Astrocyte (in vitro differentiated cells and primary cell): ENCODE measurements at regions not wholly inside any gene's neighbourhood (a gene's known extent, or its start where the extent isn't known, plus 50 kb on each side); places are given as distances from the start of the nearest gene placed in this dataset.

Source experiments
- DNase-seq: peaks from one replicate; pipeline ENCODE4 v3.0.0-alpha.2; 2010; ENCODE audit warnings: low read depth
- FAIRE-seq: peaks from 2 replicates; lab custom pipeline; 2011; peaks lifted over from hg19 to GRCh38; lab: Jason Lieb, UNC
- H2AFZ ChIP-seq: 2 replicates; pipeline ENCODE4 v1.6.0; 2012; ENCODE audit warnings: low read depth, low read length, inconsistent platforms
- H3K27ac ChIP-seq: 2 replicates; pipeline ENCODE4 v1.5.1; 2011; ENCODE audit warnings: low read depth, low read length, inconsistent platforms
- H3K27me3 ChIP-seq: 2 replicates; pipeline ENCODE4 v1.6.0; 2011; ENCODE audit warnings: low read length, inconsistent platforms; ENCODE audit not compliant: insufficient read depth
- H3K36me3 ChIP-seq: 2 replicates; pipeline ENCODE4 v1.5.1; 2011; ENCODE audit warnings: low read length, inconsistent platforms; ENCODE audit not compliant: insufficient read depth
- H3K4me1 ChIP-seq: 2 replicates; pipeline ENCODE4 v1.5.1; 2011; ENCODE audit warnings: low read length, inconsistent platforms; ENCODE audit not compliant: insufficient read depth
- H3K4me2 ChIP-seq: 2 replicates; pipeline ENCODE4 v1.6.0; 2012; ENCODE audit warnings: low read length, inconsistent platforms
- H3K4me3 ChIP-seq: 2 replicates; pipeline ENCODE4 v1.5.1; 2011; ENCODE audit warnings: low read depth, mild to moderate bottlenecking, low read length, inconsistent platforms; ENCODE audit not compliant: insufficient read depth
- H3K79me2 ChIP-seq: 2 replicates; pipeline ENCODE4 v1.6.0; 2012; ENCODE audit warnings: mild to moderate bottlenecking, low read length, inconsistent platforms; ENCODE audit not compliant: insufficient read depth
- H3K9ac ChIP-seq: 2 replicates; pipeline ENCODE4 v1.6.0; 2012; ENCODE audit warnings: mild to moderate bottlenecking, low read length, inconsistent platforms
- H3K9me3 ChIP-seq: 2 replicates; pipeline ENCODE4 v1.5.1; 2012; ENCODE audit warnings: low read depth, mild to moderate bottlenecking, low read length, inconsistent platforms; ENCODE audit not compliant: insufficient read depth
- H4K20me1 ChIP-seq: 2 replicates; pipeline ENCODE4 v1.6.0; 2012; ENCODE audit warnings: low read length, inconsistent platforms; ENCODE audit not compliant: insufficient read depth
- H3K27ac Mint-ChIP-seq: one replicate; pipeline ENCODE4 v1.8.0; 2021; ENCODE audit warnings: mild to moderate bottlenecking, mixed read lengths; ENCODE audit not compliant: unreplicated experiment
- H3K27me3 Mint-ChIP-seq: one replicate; pipeline ENCODE4 v1.8.0; 2021; ENCODE audit warnings: low read depth, mixed read lengths; ENCODE audit not compliant: unreplicated experiment
- H3K36me3 Mint-ChIP-seq: one replicate; pipeline ENCODE4 v1.8.0; 2021; ENCODE audit warnings: low read depth, mixed read lengths; ENCODE audit not compliant: unreplicated experiment
- H3K4me1 Mint-ChIP-seq: one replicate; pipeline ENCODE4 v1.8.0; 2021; ENCODE audit warnings: low read depth, mixed read lengths; ENCODE audit not compliant: unreplicated experiment
- H3K4me3 Mint-ChIP-seq: one replicate; pipeline ENCODE4 v1.8.0; 2021; ENCODE audit warnings: mild to moderate bottlenecking, moderate library complexity, mixed read lengths; ENCODE audit not compliant: unreplicated experiment
- H3K9me3 Mint-ChIP-seq: one replicate; pipeline ENCODE4 v1.8.0; 2021; ENCODE audit warnings: mild to moderate bottlenecking, mixed read lengths; ENCODE audit not compliant: unreplicated experiment
- CTCF ChIP-seq: IDR thresholded peaks from 2 replicates; pipeline ENCODE4 v1.5.1; 2011; ENCODE audit warnings: low read depth, mild to moderate bottlenecking, inconsistent platforms, low read length, moderate library complexity; ENCODE audit not compliant: insufficient read depth
- EZH2 ChIP-seq: IDR thresholded peaks from 2 replicates; pipeline ENCODE4 v1.6.1; 2012; ENCODE audit warnings: mild to moderate bottlenecking, low read length, inconsistent platforms; ENCODE audit not compliant: insufficient read depth

- H3K36me3 Mint-ChIP-seq, result peaks cover 3% of the 10 kb centered on the region
- FAIRE-seq (no peak), DNase-seq (no peak)
- Histone ChIP-seq H2AFZ (no peak overlapping the region), H3K27ac (no peak overlapping the region), H3K79me2 (no peaks in the 10 kb centered on the region), H3K27me3 (no peaks in the 10 kb centered on the region), H3K9me3 (peaks cover 3% of the 10 kb centered on the region), H3K4me1 (peaks cover 7% of the 10 kb centered on the region), H4K20me1 (no peaks in the 10 kb centered on the region), H3K4me2 (no peak overlapping the region), H3K36me3 (no peaks in the 10 kb centered on the region), H3K9ac (no peak overlapping the region), H3K4me3 (no peak overlapping the region)
- TF ChIP-seq EZH2, result no peak
- TF ChIP-seq CTCF, result no peak
- peaks cover 4% of the 10 kb centered on the region for H3K4me1 Mint-ChIP-seq
- no peak overlapping the region for H3K4me3 Mint-ChIP-seq
- H3K9me3 Mint-ChIP-seq, result peaks cover 8% of the 10 kb centered on the region
- no peak overlapping the region for H3K27ac Mint-ChIP-seq
- peaks cover 2% of the 10 kb centered on the region for H3K27me3 Mint-ChIP-seq
Observed at GRCh38 chr9:115191667-115192066, 73.7 kb upstream of the TNC start.

- Histone ChIP-seq H3K27me3 (no peaks in the 10 kb centered on the region), H4K20me1 (no peaks in the 10 kb centered on the region), H3K79me2 (no peaks in the 10 kb centered on the region), H2AFZ (no peak overlapping the region), H3K4me3 (no peak overlapping the region), H3K4me1 (peaks cover 7% of the 10 kb centered on the region), H3K9ac (no peak overlapping the region), H3K27ac (no peak overlapping the region), H3K9me3 (peaks cover 3% of the 10 kb centered on the region), H3K4me2 (no peak overlapping the region), H3K36me3 (no peaks in the 10 kb centered on the region)
- peaks cover 2% of the 10 kb centered on the region for H3K27me3 Mint-ChIP-seq
- TF ChIP-seq EZH2 (no peak), CTCF (no peak)
- no peak for DNase-seq
- peaks cover 8% of the 10 kb centered on the region for H3K9me3 Mint-ChIP-seq
- no peak overlapping the region for H3K27ac Mint-ChIP-seq
- FAIRE-seq, result no peak
- H3K4me1 Mint-ChIP-seq, result peaks cover 6% of the 10 kb centered on the region
- H3K36me3 Mint-ChIP-seq, result peaks cover 3% of the 10 kb centered on the region
- no peak overlapping the region for H3K4me3 Mint-ChIP-seq
Observed at GRCh38 chr9:115192280-115192679, 74.3 kb upstream of the TNC start.

GRCh38 chr9:115192835-115193525 lies 75.0 kb upstream of the TNC start:
- no peaks in the 10 kb centered on the region for H4K20me1 ChIP-seq
- no peak overlapping the region for H3K4me2 ChIP-seq
- Mint-ChIP-seq H3K4me1 (peaks cover 11% of the 10 kb centered on the region), H3K9me3 (peaks cover 8% of the 10 kb centered on the region), H3K36me3 (peaks cover 3% of the 10 kb centered on the region), H3K27ac (no peak overlapping the region), H3K4me3 (no peak overlapping the region), H3K27me3 (peaks cover 2% of the 10 kb centered on the region)
- H3K4me1 ChIP-seq, result peaks cover 13% of the 10 kb centered on the region
- H3K9me3 ChIP-seq, result peaks cover 3% of the 10 kb centered on the region
- FAIRE-seq (no peak), DNase-seq (peak; percentile 46)
- H3K27me3 ChIP-seq, result no peaks in the 10 kb centered on the region
- no peak overlapping the region for H3K9ac ChIP-seq
- no peaks in the 10 kb centered on the region for H3K36me3 ChIP-seq
- no peak overlapping the region for H3K4me3 ChIP-seq
- H3K79me2 ChIP-seq, result no peaks in the 10 kb centered on the region
- no peak for TF ChIP-seq CTCF
- TF ChIP-seq EZH2, result no peak
- H2AFZ ChIP-seq, result no peak overlapping the region
- H3K27ac ChIP-seq, result no peak overlapping the region
